Subcutaneous abdominal adipose tissue (tissue), 5 donors: ENCODE measurements at regions not wholly inside any gene's neighbourhood (a gene's known extent, or its start where the extent isn't known, plus 50 kb on each side); places are given as distances from the start of the nearest gene placed in this dataset.
"Not testable (repeated sequence)": the region's sequence is repeated elsewhere in the genome, so short reads cannot be mapped to it uniquely, and the experiment has no call there.

Experiments
- H3K27ac ChIP-seq: one replicate; pipeline ENCODE4 v1.7.0; 2013; ENCODE audit warnings: low read depth, mild to moderate bottlenecking, inconsistent platforms, low read length, moderate library complexity
- H3K27me3 ChIP-seq, 5 donors: one replicate each; pipeline ENCODE4 v1.7.0; 2013; ENCODE audit warnings: low read length in 5 of 5, inconsistent platforms in 1 of 5; ENCODE audit not compliant: control insufficient read depth in 5 of 5, insufficient read depth in 4 of 5
- H3K36me3 ChIP-seq, 5 donors: one replicate each; pipeline ENCODE4 v1.7.0; 2013; ENCODE audit warnings: low read length in 5 of 5; ENCODE audit not compliant: control insufficient read depth in 5 of 5, insufficient read depth in 5 of 5
- H3K4me1 ChIP-seq, 5 donors: one replicate each; pipeline ENCODE4 v1.7.0; 2013; ENCODE audit warnings: low read length in 5 of 5, mild to moderate bottlenecking in 3 of 5, moderate library complexity in 1 of 5; ENCODE audit not compliant: control insufficient read depth in 5 of 5, insufficient read depth in 5 of 5
- H3K4me3 ChIP-seq, 5 donors: one replicate each; pipeline ENCODE4 v1.7.0; 2013; ENCODE audit warnings: low read length in 5 of 5, low read depth in 1 of 5
- H3K9ac ChIP-seq, 5 donors: one replicate each; pipeline ENCODE4 v1.7.0; 2013; ENCODE audit warnings: low read length in 5 of 5, mild to moderate bottlenecking in 4 of 5, moderate library complexity in 3 of 5
- H3K9me3 ChIP-seq, 5 donors: one replicate each; pipeline ENCODE4 v1.7.0; 2013; ENCODE audit warnings: low read length in 5 of 5; ENCODE audit not compliant: control insufficient read depth in 5 of 5
- donor health status: healthy.
- donor health status: healthy.
- donor health status: healthy.
- donor health status: healthy.
- donor health status: healthy.

GRCh38 chr14:26655128-26655527 is 57.3 kb upstream of the NOVA1 start:
- no peak overlapping the region for H3K27ac ChIP-seq
- no peaks in the 10 kb centered on the region for H3K9me3 ChIP-seq
- no peak overlapping the region for H3K9ac ChIP-seq
- H3K4me3 ChIP-seq, result no peak overlapping the region
- H3K36me3 ChIP-seq, result no peaks in the 10 kb centered on the region
- no peaks in the 10 kb centered on the region for H3K27me3 ChIP-seq
- no peaks in the 10 kb centered on the region for H3K4me1 ChIP-seq

- Histone ChIP-seq H3K4me1 (no peaks in the 10 kb centered on the region), H3K4me3 (no peak overlapping the region), H3K27me3 (no peaks in the 10 kb centered on the region), H3K27ac (no peak overlapping the region), H3K36me3 (no peaks in the 10 kb centered on the region), H3K9me3 (peaks cover 0 to 3% (median 0%) of the 10 kb centered on the region in 5 donors), H3K9ac (no peak overlapping the region)
Measured at GRCh38 chr14:26663506-26663905, 65.7 kb upstream of the NOVA1 start.

GRCh38 chr14:26678732-26679420 is 81.0 kb upstream of the NOVA1 start:
- H3K4me1 ChIP-seq, H3K36me3 ChIP-seq, H3K4me3 ChIP-seq, H3K9me3 ChIP-seq, H3K9ac ChIP-seq, H3K27me3 ChIP-seq, H3K27ac ChIP-seq: not testable (repeated sequence)

GRCh38 chr14:26685401-26685800 is 87.6 kb upstream of the NOVA1 start:
- no peaks in the 10 kb centered on the region for H3K4me1 ChIP-seq
- H3K9ac ChIP-seq, result no peak overlapping the region
- no peak overlapping the region for H3K4me3 ChIP-seq

GRCh38 chr14:26687301-26687837 is 89.5 kb upstream of the NOVA1 start:
- Histone ChIP-seq H3K4me1 (no peaks in the 10 kb centered on the region), H3K9ac (no peak overlapping the region), H3K4me3 (no peak overlapping the region), H3K9me3 (peaks cover 0 to 3% (median 0%) of the 10 kb centered on the region in 5 donors), H3K36me3 (no peaks in the 10 kb centered on the region), H3K27ac (no peak overlapping the region), H3K27me3 (no peaks in the 10 kb centered on the region)

More at GRCh38 chr14:26685401-26685800, 87.6 kb upstream of the NOVA1 start:
- Histone ChIP-seq H3K27me3 (no peaks in the 10 kb centered on the region), H3K36me3 (no peaks in the 10 kb centered on the region), H3K27ac (no peak overlapping the region), H3K9me3 (peaks cover 0 to 7% (median 3%) of the 10 kb centered on the region in 5 donors)

GRCh38 chr14:26694521-26694920 is 96.7 kb upstream of the NOVA1 start:
- no peaks in the 10 kb centered on the region for H3K9me3 ChIP-seq
- H3K4me1 ChIP-seq, result no peaks in the 10 kb centered on the region
- peaks cover 0 to 2% (median 0%) of the 10 kb centered on the region in 5 donors for H3K36me3 ChIP-seq
- no peak overlapping the region for H3K27ac ChIP-seq
- H3K4me3 ChIP-seq, result no peak overlapping the region
- H3K9ac ChIP-seq, result no peak overlapping the region
- H3K27me3 ChIP-seq, result no peaks in the 10 kb centered on the region

- H3K9ac ChIP-seq, result no peak overlapping the region
- H3K27ac ChIP-seq, result no peak overlapping the region
- H3K4me1 ChIP-seq, result no peaks in the 10 kb centered on the region
- no peaks in the 10 kb centered on the region for H3K9me3 ChIP-seq
- peaks cover 0 to 2% (median 0%) of the 10 kb centered on the region in 5 donors for H3K36me3 ChIP-seq
- H3K27me3 ChIP-seq, result no peaks in the 10 kb centered on the region
- no peak overlapping the region for H3K4me3 ChIP-seq
Measured at GRCh38 chr14:26702721-26703230, 104.9 kb upstream of the NOVA1 start.

GRCh38 chr14:26703686-26704366 is 106.0 kb upstream of the NOVA1 start:
- Histone ChIP-seq H3K9me3 (no peaks in the 10 kb centered on the region), H3K27ac (no peak overlapping the region), H3K27me3 (no peaks in the 10 kb centered on the region), H3K4me1 (no peaks in the 10 kb centered on the region), H3K9ac (no peak overlapping the region), H3K36me3 (peaks cover 0 to under 1% (median 0%) of the 10 kb centered on the region in 5 donors), H3K4me3 (no peak overlapping the region)

- Histone ChIP-seq H3K27ac (no peak overlapping the region), H3K4me3 (no peak overlapping the region), H3K9ac (no peak overlapping the region), H3K9me3 (no peaks in the 10 kb centered on the region), H3K4me1 (no peaks in the 10 kb centered on the region), H3K36me3 (no peaks in the 10 kb centered on the region), H3K27me3 (no peaks in the 10 kb centered on the region)
Measured at GRCh38 chr14:26707234-26707633, 109.4 kb upstream of the NOVA1 start.

GRCh38 chr14:26709019-26709418 is 111.2 kb upstream of the NOVA1 start:
- no peak overlapping the region for H3K4me3 ChIP-seq
- no peaks in the 10 kb centered on the region for H3K4me1 ChIP-seq
- no peaks in the 10 kb centered on the region for H3K36me3 ChIP-seq
- no peak overlapping the region for H3K27ac ChIP-seq
- H3K9me3 ChIP-seq, result no peaks in the 10 kb centered on the region
- no peak overlapping the region for H3K9ac ChIP-seq
- no peaks in the 10 kb centered on the region for H3K27me3 ChIP-seq
